ENCODE measurements at regions not wholly inside any gene's neighbourhood (a gene's known extent, or its start where the extent isn't known, plus 50 kb on each side); places are given as distances from the start of the nearest gene placed in this dataset.
"Not testable (repeated sequence)": the region's sequence is repeated elsewhere in the genome, so short reads cannot be mapped to it uniquely, and the experiment has no call there.

GRCh38 chr4:13678186-13678924, 50.8 kb upstream of the BOD1L1 start:
- DNase-seq (ENCODE audit: low read depth) = no peak

- no peak for DNase-seq (ENCODE audit: low read depth)
These were observed 54.0 kb upstream of the BOD1L1 start for GRCh38 chr4:13681570-13681969.

- no peak for DNase-seq (ENCODE audit: low read depth)
These were observed 66.7 kb upstream of the BOD1L1 start for GRCh38 chr4:13694256-13694655.

- no peak for DNase-seq (ENCODE audit: low read depth)
These were observed 70.8 kb upstream of the BOD1L1 start for GRCh38 chr4:13698296-13698695.

- DNase-seq (ENCODE audit: low read depth) = no peak
These were observed 72.7 kb upstream of the BOD1L1 start for GRCh38 chr4:13700021-13700857.

GRCh38 chr4:13700858-13701140, 73.3 kb upstream of the BOD1L1 start:
- DNase-seq (ENCODE audit: low read depth) = not testable (repeated sequence)

- DNase-seq (ENCODE audit: low read depth) = no peak
These were observed 74.5 kb upstream of the BOD1L1 start for GRCh38 chr4:13701937-13702446.

- DNase-seq (ENCODE audit: low read depth) = no peak
These were observed 75.6 kb upstream of the BOD1L1 start for GRCh38 chr4:13703096-13703495.

- DNase-seq (ENCODE audit: low read depth) = no peak
These were observed 76.5 kb upstream of the BOD1L1 start for GRCh38 chr4:13704035-13704434.

GRCh38 chr4:13704761-13705160, 77.2 kb upstream of the BOD1L1 start:
- no peak for DNase-seq (ENCODE audit: low read depth)

GRCh38 chr4:13705521-13706041, 78.1 kb upstream of the BOD1L1 start:
- DNase-seq (ENCODE audit: low read depth) = no peak

GRCh38 chr4:13706120-13706519, 78.6 kb upstream of the BOD1L1 start:
- DNase-seq (ENCODE audit: low read depth) = no peak

GRCh38 chr4:13706716-13707115, 79.2 kb upstream of the BOD1L1 start:
- DNase-seq (ENCODE audit: low read depth) = no peak

- DNase-seq (ENCODE audit: low read depth) = no peak
These were observed 82.8 kb upstream of the BOD1L1 start for GRCh38 chr4:13710246-13710885.

- no peak for DNase-seq (ENCODE audit: low read depth)
These were observed 83.8 kb upstream of the BOD1L1 start for GRCh38 chr4:13711233-13711785.

- DNase-seq (ENCODE audit: low read depth) = no peak
These were observed 94.4 kb upstream of the BOD1L1 start for GRCh38 chr4:13721894-13722293.

GRCh38 chr4:13722649-13723048, 95.1 kb upstream of the BOD1L1 start:
- no peak for DNase-seq (ENCODE audit: low read depth)

GRCh38 chr4:13728761-13729160, 101.2 kb upstream of the BOD1L1 start:
- no peak for DNase-seq (ENCODE audit: low read depth)

GRCh38 chr4:13731019-13731418, 103.5 kb upstream of the BOD1L1 start:
- DNase-seq (ENCODE audit: low read depth) = no peak

GRCh38 chr4:13733817-13734216, 106.3 kb upstream of the BOD1L1 start:
- DNase-seq (ENCODE audit: low read depth) = no peak

- no peak for DNase-seq (ENCODE audit: low read depth)
These were observed 123.1 kb upstream of the BOD1L1 start for GRCh38 chr4:13750594-13750993.

- DNase-seq (ENCODE audit: low read depth) = not testable (repeated sequence)
These were observed 134.1 kb upstream of the BOD1L1 start for GRCh38 chr4:13761581-13761980.
